H9 (cell line): ENCODE measurements at regions not wholly inside any gene's neighbourhood (a gene's known extent, or its start where the extent isn't known, plus 50 kb on each side); places are given as distances from the start of the nearest gene placed in this dataset.

Experiments
- DNase-seq: peaks from one replicate; pipeline ENCODE4 v3.0.0-alpha.2; 2017
- H2AFZ ChIP-seq: one replicate; pipeline ENCODE4 v1.6.1; 2013; ENCODE audit warnings: mild to moderate bottlenecking, low read length, control low read depth, moderate library complexity
- H2AK5ac ChIP-seq: 2 replicates; pipeline ENCODE4 v1.6.1; 2013; ENCODE audit warnings: low read length, control low read depth, mixed read lengths; ENCODE audit not compliant: insufficient read length
- H2BK120ac ChIP-seq: one replicate; pipeline ENCODE4 v1.6.1; 2013; ENCODE audit warnings: low read depth, mild to moderate bottlenecking, low read length, control low read depth, inconsistent platforms; ENCODE audit not compliant: poor library complexity, severe bottlenecking
- H2BK12ac ChIP-seq: 2 replicates; pipeline ENCODE4 v1.6.1; 2013; ENCODE audit warnings: low read length, control low read depth, mixed read lengths, low read depth; ENCODE audit not compliant: insufficient read length
- H2BK15ac ChIP-seq: 2 replicates; pipeline ENCODE4 v1.6.1; 2013; ENCODE audit warnings: low read depth, low read length, control low read depth
- H2BK20ac ChIP-seq: one replicate; pipeline ENCODE4 v1.6.1; 2013; ENCODE audit warnings: low read depth, mild to moderate bottlenecking, low read length, control low read depth, inconsistent platforms; ENCODE audit not compliant: poor library complexity, severe bottlenecking
- H2BK5ac ChIP-seq: 2 replicates; pipeline ENCODE4 v1.6.1; 2013; ENCODE audit warnings: low read length, control low read depth, mixed read lengths; ENCODE audit not compliant: insufficient read length
- H3K14ac ChIP-seq: 2 replicates; pipeline ENCODE4 v1.6.1; 2013; ENCODE audit warnings: low read length, control low read depth; ENCODE audit not compliant: insufficient read depth
- H3K18ac ChIP-seq: 2 replicates; pipeline ENCODE4 v1.6.1; 2013; ENCODE audit warnings: low read depth, mild to moderate bottlenecking, mixed read lengths, low read length, control low read depth; ENCODE audit not compliant: insufficient read length
- H3K23ac ChIP-seq: 2 replicates; pipeline ENCODE4 v1.6.1; 2013; ENCODE audit warnings: low read length, control low read depth, mixed read lengths, low read depth; ENCODE audit not compliant: insufficient read length
- H3K23me2 ChIP-seq: 2 replicates; pipeline ENCODE4 v1.6.1; 2013; ENCODE audit warnings: low read depth, mild to moderate bottlenecking, mixed read lengths, low read length, control low read depth; ENCODE audit not compliant: insufficient read length, poor library complexity, severe bottlenecking
- H3K27ac ChIP-seq: 2 replicates; pipeline ENCODE4 v1.5.1; 2013; ENCODE audit warnings: low read length, control low read depth, mixed read lengths, low read depth; ENCODE audit not compliant: insufficient read length
- H3K27me3 ChIP-seq: 2 replicates; pipeline ENCODE4 v1.6.1; 2013; ENCODE audit warnings: low read length, control low read depth, inconsistent platforms; ENCODE audit not compliant: insufficient read depth
- H3K4ac ChIP-seq: 2 replicates; pipeline ENCODE4 v1.6.1; 2013; ENCODE audit warnings: low read depth, mild to moderate bottlenecking, control low read depth, inconsistent platforms, low read length, moderate library complexity
- H3K4me1 ChIP-seq: 2 replicates; pipeline ENCODE4 v1.6.1; 2013; ENCODE audit warnings: low read length, control low read depth, inconsistent platforms; ENCODE audit not compliant: insufficient read depth
- H3K4me2 ChIP-seq: 2 replicates; pipeline ENCODE4 v1.6.1; 2013; ENCODE audit warnings: low read length, control low read depth, mixed read lengths; ENCODE audit not compliant: insufficient read length, insufficient read depth
- H3K56ac ChIP-seq: 2 replicates; pipeline ENCODE4 v1.6.1; 2013; ENCODE audit warnings: low read depth, mild to moderate bottlenecking, mixed read lengths, low read length, control low read depth; ENCODE audit not compliant: insufficient read length
- H3K79me1 ChIP-seq: 2 replicates; pipeline ENCODE4 v1.6.1; 2013; ENCODE audit warnings: low read depth, mild to moderate bottlenecking, moderate library complexity, low read length, control low read depth, inconsistent platforms; ENCODE audit not compliant: insufficient read depth, poor library complexity, severe bottlenecking
- H3K79me2 ChIP-seq: 2 replicates; pipeline ENCODE4 v1.6.1; 2013; ENCODE audit warnings: low read length, control low read depth, inconsistent platforms; ENCODE audit not compliant: insufficient read depth
- H3K9ac ChIP-seq: 2 replicates; pipeline ENCODE4 v1.6.1; 2013; ENCODE audit warnings: low read length, control low read depth, mixed read lengths; ENCODE audit not compliant: insufficient read length; ENCODE audit errors: extremely low read depth
- H3K9me3 ChIP-seq: one replicate; pipeline ENCODE4 v1.6.1; 2013; ENCODE audit warnings: low read depth, low read length, inconsistent platforms; ENCODE audit not compliant: control insufficient read depth
- H3T11ph ChIP-seq: one replicate; pipeline ENCODE4 v1.6.1; 2013; ENCODE audit warnings: mild to moderate bottlenecking, low read length, control low read depth, inconsistent platforms
- H4K20me1 ChIP-seq: one replicate; pipeline ENCODE4 v1.6.1; 2013; ENCODE audit not compliant: control insufficient read depth, insufficient read length, insufficient read depth
- H4K5ac ChIP-seq: 2 replicates; pipeline ENCODE4 v1.6.1; 2013; ENCODE audit warnings: low read depth, mild to moderate bottlenecking, mixed read lengths, low read length, control low read depth; ENCODE audit not compliant: insufficient read length
- H4K8ac ChIP-seq: replicated peaks from 2 replicates; pipeline ENCODE4 v1.6.1; 2013; ENCODE audit warnings: low read length, control low read depth, mixed read lengths, low read depth; ENCODE audit not compliant: insufficient read length
- H4K91ac ChIP-seq: 2 replicates; pipeline ENCODE4 v1.6.1; 2013; ENCODE audit warnings: low read depth, mild to moderate bottlenecking, moderate library complexity, mixed read lengths, low read length, control low read depth; ENCODE audit not compliant: insufficient read length
- H3K27ac Mint-ChIP-seq, 3 experiments: 2 replicates in 2 of 3; 3 replicates in 1 of 3; pipeline ENCODE4 v1.8.0; 2020 to 2021; ENCODE audit warnings: mixed read lengths in 3 of 3, mild to moderate bottlenecking in 1 of 3, moderate library complexity in 1 of 3
- H3K27me3 Mint-ChIP-seq: 2 replicates; pipeline ENCODE4 v1.8.0; 2021; ENCODE audit warnings: low read depth, mild to moderate bottlenecking, moderate library complexity, mixed read lengths
- H3K36me3 Mint-ChIP-seq, 3 experiments: 2 replicates in 2 of 3; 3 replicates in 1 of 3; pipeline ENCODE4 v1.8.0; 2020 to 2021; ENCODE audit warnings: low read depth in 3 of 3, mixed read lengths in 3 of 3; ENCODE audit not compliant: insufficient read depth in 1 of 3
- H3K4me1 Mint-ChIP-seq, 2 experiments: 2 replicates each; pipeline ENCODE4 v1.8.0; 2020; ENCODE audit warnings: mixed read lengths in 2 of 2
- H3K4me3 Mint-ChIP-seq, 2 experiments: 2 replicates in 1 of 2; 3 replicates in 1 of 2; pipeline ENCODE4 v1.8.0; 2020 to 2021; ENCODE audit warnings: mild to moderate bottlenecking in 2 of 2, mixed read lengths in 2 of 2, moderate library complexity in 1 of 2
- H3K9me3 Mint-ChIP-seq, 2 experiments: 2 replicates in 1 of 2; 3 replicates in 1 of 2; pipeline ENCODE4 v1.8.0; 2020; ENCODE audit warnings: mild to moderate bottlenecking in 2 of 2, mixed read lengths in 2 of 2, moderate library complexity in 1 of 2
- CTCF ChIP-seq: fragments of 200-600 bp; sonication (generic); conservative IDR thresholded peaks from 3 replicates; pipeline ENCODE4 v1.8.0; 2021; ENCODE audit warnings: antibody characterized with exemption, mild to moderate bottlenecking
- WGBS: extraction: QIAGEN DNeasy Blood & Tissue Kit; methylation state at CpG from one replicate; pipeline ENCODE4 v1.1.7; 2013; ENCODE audit warnings: missing lambda C conversion rate, low lambda C conversion rate, mixed read lengths; ENCODE audit not compliant: insufficient read length; ENCODE audit errors: extremely low coverage; 5-methylcytosine and 5-hydroxymethylcytosine counted together

DNA sequence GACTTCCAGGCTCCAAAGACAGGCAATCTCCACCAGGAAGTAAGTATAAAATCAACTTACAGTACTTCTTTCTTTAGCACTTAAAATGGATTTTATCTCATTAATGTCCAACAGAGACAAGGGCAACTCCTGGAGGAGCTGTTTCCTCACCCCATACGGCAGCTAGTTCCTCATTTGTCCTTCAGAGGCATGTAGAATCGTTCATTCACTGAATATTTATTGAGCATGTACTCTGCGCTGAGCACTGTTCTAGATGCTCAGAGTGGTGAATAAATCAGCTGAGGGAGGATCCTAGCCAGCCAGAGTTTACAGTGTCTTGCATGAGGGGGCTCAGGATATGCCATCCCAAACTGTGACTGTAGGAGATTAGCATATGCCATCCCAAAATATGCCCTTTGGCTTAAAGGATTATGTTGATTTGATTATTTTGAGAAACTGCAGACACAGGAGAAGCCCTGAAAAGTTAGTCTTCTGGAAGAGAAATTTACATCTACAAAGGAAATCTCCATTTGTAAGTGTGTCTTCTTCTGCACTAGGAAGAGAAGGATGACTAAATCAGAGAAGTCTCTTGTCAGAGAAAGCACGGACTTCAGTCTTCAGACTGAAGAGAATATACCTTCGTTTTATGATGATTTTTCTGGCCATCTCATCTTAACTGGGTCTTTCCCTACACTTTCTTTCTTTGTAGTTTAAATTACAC lies 66.9 kb downstream of the BAMBI start:
- Histone ChIP-seq H3K79me1 (no peaks in the 10 kb centered on the region), H2BK120ac (no peak overlapping the region), H3K79me2 (no peaks in the 10 kb centered on the region), H4K8ac (no peak overlapping the region), H2BK5ac (no peak overlapping the region), H3K23ac (no peak overlapping the region), H3K56ac (no peak overlapping the region), H3K18ac (no peak overlapping the region), H2AK5ac (no peak overlapping the region), H2BK15ac (no peak overlapping the region), H4K5ac (no peak overlapping the region), H3K4me2 (no peak overlapping the region), H3K9ac (no peak overlapping the region), H3K14ac (no peak overlapping the region), H3T11ph (no peak overlapping the region), H3K27ac (no peak overlapping the region), H2BK12ac (no peak overlapping the region), H3K4ac (no peak overlapping the region), H3K9me3 (no peaks in the 10 kb centered on the region), H4K91ac (no peak overlapping the region), H2AFZ (no peak overlapping the region), H3K27me3 (no peaks in the 10 kb centered on the region), H2BK20ac (no peak overlapping the region), H3K4me1 (no peaks in the 10 kb centered on the region; the same call in 1 of the 2 replicates), H3K23me2 (no peaks in the 10 kb centered on the region), H4K20me1 (no peaks in the 10 kb centered on the region)
- no peak overlapping the region for H3K4me3 Mint-ChIP-seq
- H3K9me3 Mint-ChIP-seq = peaks cover 8 to 26% of the 10 kb centered on the region in 2 experiments
- no CpG with 5 or more reads among the region's 5 CpGs for WGBS
- TF ChIP-seq CTCF = no peak
- H3K27me3 Mint-ChIP-seq = 0 out of 2 replicates have a peak, but pooled peaks cover 2% of the 10 kb centered on the region
- peaks cover 24 to 26% of the 10 kb centered on the region in 2 experiments for H3K4me1 Mint-ChIP-seq
- peaks cover 6 to 15% (median 11%) of the 10 kb centered on the region in 3 experiments; a peak in 6 of 7 replicates for H3K36me3 Mint-ChIP-seq
- DNase-seq = no peak
- no peak overlapping the region; a peak in 1 of 7 replicates for H3K27ac Mint-ChIP-seq
